BJ (cell line): ENCODE measurements at regions not wholly inside any gene's neighbourhood (a gene's known extent, or its start where the extent isn't known, plus 50 kb on each side); places are given as distances from the start of the nearest gene placed in this dataset.

ENCODE experiments used
- CTCF ChIA-PET: fragments of 350-600 bp; formaldehyde crosslinking; extraction: SDS; loops from one replicate; lab custom pipeline; 2021; ENCODE audit warnings: antibody characterized with exemption, inconsistent platforms; lab: Yijun Ruan, JAX
- POLR2A ChIA-PET: fragments of 300-600 bp; sonication (Branson Sonifier 250); formaldehyde crosslinking; extraction: SDS; loops from one replicate; lab custom pipeline; 2021; ENCODE audit warnings: antibody characterized with exemption; lab: Charles Lee
- DNase-seq: peaks from one replicate; pipeline ENCODE4 v3.0.0-alpha.2; 2011; ENCODE audit warnings: low read depth
- H3K27me3 ChIP-seq: 2 replicates; pipeline ENCODE4 v1.6.0; 2011; ENCODE audit warnings: low read length; ENCODE audit not compliant: control insufficient read depth, insufficient read depth
- H3K36me3 ChIP-seq: 2 replicates; pipeline ENCODE4 v1.5.1; 2011; ENCODE audit warnings: low read length; ENCODE audit not compliant: control insufficient read depth, insufficient read depth
- H3K4me3 ChIP-seq: 2 replicates; pipeline ENCODE4 v1.5.1; 2011; ENCODE audit warnings: low read depth, mild to moderate bottlenecking, control low read depth, low read length
- TF ChIP-seq, protein P1 (sequence below): IDR thresholded peaks from 2 replicates; pipeline ENCODE4 v1.5.1; 2011; ENCODE audit warnings: low read depth, mild to moderate bottlenecking, control low read depth, inconsistent platforms, low read length, moderate library complexity; ENCODE audit not compliant: insufficient read depth

DNA sequence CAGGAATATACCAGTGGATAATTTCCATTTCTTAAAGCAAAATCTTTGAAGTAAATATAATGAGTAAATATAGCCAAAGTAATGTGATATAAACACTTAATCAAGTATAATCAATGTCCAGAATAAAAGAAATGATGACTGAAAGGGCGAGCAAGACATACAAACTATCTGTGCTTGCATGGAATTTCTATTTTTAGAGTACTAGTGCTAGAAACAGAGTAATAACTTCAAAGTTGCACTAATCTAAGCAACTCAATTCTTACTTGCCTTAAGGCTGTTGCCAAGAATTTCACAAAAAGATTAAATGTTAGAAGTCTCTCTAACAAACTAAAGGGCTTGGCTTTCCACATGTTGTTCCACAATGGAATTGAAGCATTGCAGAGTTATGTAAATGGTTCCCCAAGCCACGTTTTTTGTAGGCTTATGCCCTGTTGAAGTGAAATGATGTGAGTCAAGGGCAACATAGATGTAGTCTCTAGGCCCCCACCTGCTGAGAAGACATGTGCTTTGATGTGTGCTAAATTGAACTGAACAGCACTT lies 175.0 kb upstream of the LMNTD1 start:
- Histone ChIP-seq H3K4me3 (no peak overlapping the region), H3K36me3 (no peaks in the 10 kb centered on the region), H3K27me3 (no peaks in the 10 kb centered on the region)
- TF ChIP-seq, protein P1, sequence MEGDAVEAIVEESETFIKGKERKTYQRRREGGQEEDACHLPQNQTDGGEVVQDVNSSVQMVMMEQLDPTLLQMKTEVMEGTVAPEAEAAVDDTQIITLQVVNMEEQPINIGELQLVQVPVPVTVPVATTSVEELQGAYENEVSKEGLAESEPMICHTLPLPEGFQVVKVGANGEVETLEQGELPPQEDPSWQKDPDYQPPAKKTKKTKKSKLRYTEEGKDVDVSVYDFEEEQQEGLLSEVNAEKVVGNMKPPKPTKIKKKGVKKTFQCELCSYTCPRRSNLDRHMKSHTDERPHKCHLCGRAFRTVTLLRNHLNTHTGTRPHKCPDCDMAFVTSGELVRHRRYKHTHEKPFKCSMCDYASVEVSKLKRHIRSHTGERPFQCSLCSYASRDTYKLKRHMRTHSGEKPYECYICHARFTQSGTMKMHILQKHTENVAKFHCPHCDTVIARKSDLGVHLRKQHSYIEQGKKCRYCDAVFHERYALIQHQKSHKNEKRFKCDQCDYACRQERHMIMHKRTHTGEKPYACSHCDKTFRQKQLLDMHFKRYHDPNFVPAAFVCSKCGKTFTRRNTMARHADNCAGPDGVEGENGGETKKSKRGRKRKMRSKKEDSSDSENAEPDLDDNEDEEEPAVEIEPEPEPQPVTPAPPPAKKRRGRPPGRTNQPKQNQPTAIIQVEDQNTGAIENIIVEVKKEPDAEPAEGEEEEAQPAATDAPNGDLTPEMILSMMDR, result no peak
- ChIA-PET CTCF (no interaction called here), POLR2A (no interaction called here)
- no peak for DNase-seq

DNA sequence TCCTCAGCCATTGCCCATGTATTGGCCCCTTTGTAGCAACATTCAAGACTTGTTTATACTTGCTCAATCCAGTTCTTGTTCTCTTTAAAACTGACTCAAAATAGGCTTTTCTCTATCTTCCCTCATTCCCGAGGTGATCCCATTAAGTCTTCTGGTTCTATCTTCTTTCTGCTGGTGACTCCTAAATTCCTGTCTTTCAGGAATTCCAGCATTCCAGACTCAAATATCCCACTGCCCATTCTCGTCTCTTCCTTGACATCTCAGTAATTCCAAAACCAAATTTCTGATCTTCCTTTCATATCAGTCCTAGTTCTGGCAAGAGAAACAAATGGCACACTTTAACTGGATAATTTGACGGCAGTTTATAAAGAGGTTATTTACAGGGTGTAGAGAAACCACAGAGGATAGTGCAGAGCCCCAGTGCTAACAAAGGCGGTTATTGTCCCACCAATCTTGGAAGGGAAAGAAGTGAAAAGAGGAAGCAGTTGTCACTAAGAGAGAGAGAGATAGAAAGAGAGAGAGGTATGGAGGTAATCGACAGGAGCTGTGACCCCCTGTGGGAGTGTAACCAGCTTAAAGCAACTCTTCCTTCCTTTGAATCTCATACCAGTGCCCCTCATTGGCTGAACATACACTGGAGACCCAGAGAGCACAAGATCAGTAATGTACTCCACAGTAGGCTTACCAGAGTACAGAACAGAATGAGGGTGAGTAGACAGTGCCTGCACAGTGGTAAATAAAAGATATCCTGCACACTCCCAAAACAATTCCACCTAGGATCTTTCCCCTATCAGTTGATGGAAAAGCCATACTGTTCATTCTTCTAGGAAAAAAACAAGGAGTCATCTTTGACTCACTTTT lies 177.6 kb upstream of the LMNTD1 start:
- H3K4me3 ChIP-seq, result no peak overlapping the region
- POLR2A ChIA-PET, result interaction anchor here (0.6 kb wide), 1 partner anchor 20 kb away, joined by 3 read pairs; no protein-coding TSS in a partner anchor
- CTCF ChIA-PET, result no interaction called here
- H3K36me3 ChIP-seq, result no peaks in the 10 kb centered on the region
- H3K27me3 ChIP-seq, result no peaks in the 10 kb centered on the region
- TF ChIP-seq, protein P1, result no peak
- no peak for DNase-seq

DNA sequence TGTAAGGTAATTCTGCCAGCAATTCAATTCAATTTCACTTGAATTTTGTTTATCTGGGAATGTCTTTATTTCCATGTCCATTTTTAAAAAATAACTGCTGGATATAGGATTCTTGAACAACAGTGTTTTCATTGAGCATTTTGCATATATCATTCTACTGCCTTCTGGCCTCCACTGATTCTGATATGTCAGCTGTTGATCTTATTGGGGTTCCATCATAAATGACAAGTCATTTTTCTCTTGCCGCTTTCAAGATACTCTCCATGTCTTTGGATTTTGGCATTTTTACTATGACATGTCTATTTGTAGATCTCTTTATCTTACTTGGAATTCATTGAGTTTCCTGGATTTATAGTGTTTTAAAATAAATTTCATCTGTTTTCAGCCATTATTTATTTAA lies 180.5 kb upstream of the LMNTD1 start:
- POLR2A ChIA-PET, result no interaction called here
- CTCF ChIA-PET, result no interaction called here
- no peaks in the 10 kb centered on the region for H3K27me3 ChIP-seq
- H3K36me3 ChIP-seq, result no peaks in the 10 kb centered on the region
- DNase-seq, result no peak
- TF ChIP-seq, protein P1, result no peak
- H3K4me3 ChIP-seq, result no peak overlapping the region

DNA sequence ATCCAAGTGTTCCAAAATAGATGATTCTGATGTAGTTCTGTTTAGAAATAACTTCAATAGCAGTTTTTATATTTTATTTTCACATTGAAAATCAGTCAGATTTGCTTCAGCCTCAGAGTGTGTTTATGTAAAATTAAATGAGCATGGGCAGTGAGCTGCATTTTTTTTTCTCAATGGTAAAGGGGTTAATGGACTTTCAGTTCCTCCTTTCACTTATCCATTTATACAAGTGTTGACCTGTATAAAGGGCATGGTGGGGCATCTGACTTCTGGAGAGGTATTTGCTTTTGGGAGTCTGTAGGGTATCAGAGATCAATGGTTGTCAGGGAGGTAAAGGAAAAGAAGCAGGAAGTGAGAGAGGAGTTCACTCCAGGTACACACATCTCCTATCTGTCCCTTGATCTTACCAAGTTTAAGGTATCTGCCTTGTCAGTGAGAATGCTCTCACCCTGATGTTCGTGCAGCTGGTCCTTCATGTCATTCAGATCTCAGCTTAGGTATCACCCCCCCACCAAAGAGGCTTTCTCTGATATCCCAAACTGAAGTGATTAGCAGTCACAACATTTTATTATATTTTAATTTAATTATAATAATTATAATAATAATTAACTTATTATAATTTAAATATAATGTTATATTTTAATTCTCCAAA lies 181.6 kb upstream of the LMNTD1 start:
- ChIA-PET POLR2A (no interaction called here), CTCF (interaction anchor here (0.6 kb wide), 1 partner anchor 329 kb away, joined by 4 read pairs; no protein-coding TSS in a partner anchor)
- Histone ChIP-seq H3K36me3 (no peaks in the 10 kb centered on the region), H3K4me3 (no peak overlapping the region), H3K27me3 (no peaks in the 10 kb centered on the region)
- no peak for DNase-seq
- TF ChIP-seq, protein P1, result no peak

DNA sequence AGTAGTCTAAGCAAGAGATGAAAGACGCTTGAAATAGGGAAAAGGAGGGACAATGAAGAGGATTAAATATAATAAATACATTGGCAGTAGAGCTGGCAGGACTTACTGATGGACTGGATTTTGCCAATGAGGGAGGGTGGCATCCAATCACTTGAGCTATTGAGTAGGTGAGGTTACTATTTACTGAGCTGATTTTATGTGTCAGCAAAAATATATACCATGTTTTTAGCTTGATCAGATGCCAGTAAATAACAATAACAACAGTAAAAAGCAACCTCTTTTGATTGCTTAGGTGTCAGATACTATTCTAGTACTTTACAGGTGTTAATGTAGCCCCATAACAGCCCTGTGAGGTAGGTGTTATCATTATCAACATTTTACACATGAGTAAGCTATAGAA lies 187.5 kb upstream of the LMNTD1 start:
- CTCF ChIA-PET, result interaction anchor here (0.8 kb wide), 1 partner anchor 10 kb away, joined by 3 read pairs; no protein-coding TSS in a partner anchor
- TF ChIP-seq, protein P1, result no peak

More for the DNA sequence above, 187.5 kb upstream of the LMNTD1 start:
- POLR2A ChIA-PET, result no interaction called here
- Histone ChIP-seq H3K36me3 (no peaks in the 10 kb centered on the region), H3K4me3 (no peak overlapping the region), H3K27me3 (no peaks in the 10 kb centered on the region)
- DNase-seq, result no peak
